NOMO-1 treated with dmso at 0.1 percent for 144 hours (cell line): ENCODE measurements at regions not wholly inside any gene's neighbourhood (a gene's known extent, or its start where the extent isn't known, plus 50 kb on each side); places are given as distances from the start of the nearest gene placed in this dataset.

Experiments
- DNase-seq: peaks from one replicate; lab custom pipeline; 2025; ENCODE audit not compliant: unreplicated experiment; lab: John Stamatoyannopoulos, UW

- DNase-seq, result no peak
These were observed 95.2 kb upstream of the COX10 start for GRCh38 chr17:13973960-13974651.

DNA sequence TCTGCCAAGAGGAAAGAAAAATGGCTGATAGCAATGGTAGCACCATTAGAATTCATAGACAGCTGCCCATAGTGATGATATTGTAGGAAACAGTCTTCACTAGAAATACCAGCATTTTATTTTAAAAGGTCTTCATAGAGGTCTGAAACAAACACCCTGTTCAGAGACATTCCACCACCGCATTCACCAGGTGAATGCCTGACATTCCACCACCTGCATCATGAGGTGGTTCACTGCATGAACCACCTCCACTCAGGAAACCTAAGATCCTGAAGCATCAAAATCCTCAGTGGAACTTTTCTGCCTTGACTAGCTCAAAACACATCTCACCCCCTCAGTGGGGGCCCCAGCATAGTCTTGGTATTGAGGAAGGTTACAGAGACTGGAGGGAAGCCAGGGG lies 91.5 kb upstream of the COX10 start:
- no peak for DNase-seq

GRCh38 chr17:13978478-13978877 lies 90.8 kb upstream of the COX10 start:
- no peak for DNase-seq

- DNase-seq, result no peak
These were observed 87.4 kb upstream of the COX10 start for GRCh38 chr17:13981881-13982280.

DNA sequence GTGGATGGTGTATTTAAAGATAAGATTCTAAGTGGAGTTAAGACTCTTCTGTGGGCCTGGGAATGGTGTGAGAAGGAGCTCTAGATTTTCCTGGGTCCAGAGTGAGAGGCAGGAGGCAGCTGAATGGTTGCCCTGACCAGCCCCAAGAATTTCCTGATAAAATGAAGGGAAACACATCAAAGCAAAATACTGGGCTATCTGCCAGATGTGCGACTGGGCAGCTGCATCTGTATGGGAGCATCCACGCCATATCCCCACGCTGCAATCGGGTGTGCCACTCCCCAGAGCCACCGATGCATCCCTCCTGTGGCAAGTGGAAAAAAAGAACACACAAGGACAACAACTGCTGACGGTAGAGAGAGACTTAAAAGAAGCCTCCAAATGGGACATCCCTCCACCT lies 84.3 kb upstream of the COX10 start:
- DNase-seq, result no peak

DNA sequence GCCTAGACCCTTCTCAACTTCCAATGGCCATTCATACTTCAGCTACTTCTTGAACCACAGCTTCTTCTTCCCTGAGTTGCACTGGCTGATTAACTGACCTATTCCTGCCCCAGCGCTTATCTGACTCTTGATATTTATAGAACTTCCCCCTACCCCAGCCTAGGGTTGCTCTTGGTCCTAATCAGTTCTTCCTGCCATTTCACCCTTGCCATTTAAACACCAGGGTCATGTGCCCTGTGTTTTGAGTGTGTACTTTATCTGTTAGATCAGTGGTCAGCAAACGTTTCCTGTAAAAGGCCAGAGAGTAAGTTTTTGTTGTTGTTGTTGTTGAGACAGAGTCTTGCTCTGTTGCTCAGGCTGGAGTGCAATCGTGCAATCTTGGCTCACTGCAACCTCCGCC lies 82.4 kb upstream of the COX10 start:
- no peak for DNase-seq

DNA sequence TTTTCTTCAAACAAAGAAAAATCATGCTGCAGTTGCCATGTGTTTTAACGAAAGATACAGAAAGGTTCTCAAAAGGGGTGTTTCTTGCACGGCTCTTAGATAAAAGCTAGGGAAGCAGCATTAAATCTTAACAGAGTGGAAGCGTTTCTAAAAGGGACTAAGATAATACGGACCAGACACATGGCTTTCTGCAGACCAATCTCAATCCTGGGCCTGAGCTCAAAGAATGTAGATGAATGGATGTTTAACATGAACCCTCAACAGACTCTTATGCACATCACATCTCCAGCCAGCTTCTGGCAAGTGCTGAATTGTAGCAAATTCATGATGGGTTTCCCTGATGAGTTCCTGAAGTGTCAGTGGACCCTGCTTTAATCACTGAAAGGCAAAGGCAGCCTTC lies 80.2 kb upstream of the COX10 start:
- no peak for DNase-seq

DNA sequence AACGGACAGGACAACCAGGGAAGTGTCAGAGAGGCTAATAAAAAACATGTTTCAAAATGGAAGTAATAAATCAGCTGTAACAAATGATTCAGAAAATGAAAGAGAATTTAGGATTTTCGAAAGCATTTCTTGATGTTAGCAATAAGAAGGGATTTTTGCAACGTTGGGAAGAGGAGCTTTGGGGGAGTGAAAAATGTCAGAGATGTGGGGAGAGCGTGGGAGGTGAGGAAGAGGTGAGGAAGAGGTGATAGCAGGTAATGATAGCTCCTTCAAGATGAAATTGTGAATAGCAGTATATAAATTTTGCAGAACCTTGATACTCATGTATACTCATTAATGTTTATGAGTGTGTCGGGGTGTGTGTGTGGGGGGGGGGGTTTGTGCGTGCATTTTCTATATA lies 76.2 kb upstream of the COX10 start:
- DNase-seq, result no peak

- DNase-seq, result no peak
These were observed 75.3 kb upstream of the COX10 start for GRCh38 chr17:13994050-13994449.

GRCh38 chr17:13995856-13996271 lies 73.4 kb upstream of the COX10 start:
- DNase-seq, result no peak

DNA sequence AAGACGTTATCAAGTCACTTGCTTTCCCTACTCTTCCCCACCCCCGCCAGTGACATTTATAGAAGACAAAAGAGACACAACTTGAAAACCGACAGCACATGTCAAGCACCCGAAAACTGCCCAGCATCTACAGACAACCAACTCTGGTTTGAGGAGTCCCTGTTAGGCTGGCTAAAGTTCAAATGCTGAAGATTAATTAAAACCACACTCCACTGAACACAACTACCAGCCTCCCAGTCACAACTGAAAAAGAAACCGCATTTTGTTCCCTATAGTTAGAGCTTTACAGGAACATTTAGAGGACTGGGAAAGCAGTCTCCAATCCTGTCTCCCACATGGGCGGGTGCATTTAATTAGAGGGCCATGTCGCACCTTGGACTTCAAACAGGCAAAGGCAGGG lies 73.0 kb upstream of the COX10 start:
- no peak for DNase-seq

DNA sequence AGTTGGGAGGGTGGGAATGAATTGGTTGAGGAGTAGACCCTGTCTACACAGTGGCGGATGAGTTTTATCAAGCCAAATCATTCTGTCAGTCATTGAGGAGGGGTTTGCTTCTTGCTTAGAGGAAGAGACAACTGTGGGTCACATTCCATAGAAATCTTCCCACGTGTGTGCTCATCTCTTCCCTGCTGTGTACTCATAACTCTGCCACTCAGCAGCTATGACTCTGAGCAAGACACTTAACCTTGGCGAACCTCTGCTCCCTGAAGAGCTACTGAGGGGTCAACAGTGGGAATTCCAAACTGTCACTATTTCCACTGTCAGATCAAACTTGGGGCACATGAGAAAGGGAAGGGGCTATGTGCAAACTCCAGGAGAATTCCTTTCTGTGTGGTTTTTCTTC lies 72.6 kb upstream of the COX10 start:
- no peak for DNase-seq

DNA sequence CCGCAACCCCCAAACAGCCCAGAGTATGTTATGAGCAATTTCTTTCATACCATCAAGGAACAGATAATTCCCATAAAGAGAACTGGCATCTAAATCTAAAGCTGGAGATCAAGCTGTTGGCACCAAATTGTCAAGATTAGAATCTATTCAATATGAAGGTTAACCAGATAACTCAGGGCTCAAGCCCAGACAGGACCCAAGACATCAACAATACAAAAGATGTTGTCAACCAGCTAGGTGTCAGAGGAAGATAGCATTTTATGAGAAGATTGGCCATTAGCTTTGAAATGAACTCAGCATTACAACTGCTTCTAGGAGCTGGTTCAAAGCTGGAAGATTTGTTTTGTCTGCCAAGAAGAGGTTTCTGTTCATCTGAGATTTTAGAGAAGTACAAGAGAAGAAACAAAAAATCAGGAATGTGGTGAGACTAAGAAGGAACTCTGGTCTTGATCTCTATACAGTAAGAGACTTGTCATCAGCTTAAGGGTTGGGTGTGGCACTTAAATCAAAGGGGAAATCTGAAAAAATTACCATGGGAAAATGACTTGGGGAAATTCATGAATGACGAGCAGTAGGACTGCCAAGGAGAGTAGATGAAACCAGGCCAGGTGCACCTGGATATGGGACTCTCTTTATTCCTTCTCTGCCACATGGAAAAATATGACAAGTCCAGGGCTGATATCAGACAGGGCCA lies 64.2 kb upstream of the COX10 start:
- DNase-seq, result no peak

- no peak for DNase-seq
These were observed 62.9 kb upstream of the COX10 start for GRCh38 chr17:14006249-14006942.

GRCh38 chr17:14007951-14008350 lies 61.4 kb upstream of the COX10 start:
- DNase-seq, result no peak

DNA sequence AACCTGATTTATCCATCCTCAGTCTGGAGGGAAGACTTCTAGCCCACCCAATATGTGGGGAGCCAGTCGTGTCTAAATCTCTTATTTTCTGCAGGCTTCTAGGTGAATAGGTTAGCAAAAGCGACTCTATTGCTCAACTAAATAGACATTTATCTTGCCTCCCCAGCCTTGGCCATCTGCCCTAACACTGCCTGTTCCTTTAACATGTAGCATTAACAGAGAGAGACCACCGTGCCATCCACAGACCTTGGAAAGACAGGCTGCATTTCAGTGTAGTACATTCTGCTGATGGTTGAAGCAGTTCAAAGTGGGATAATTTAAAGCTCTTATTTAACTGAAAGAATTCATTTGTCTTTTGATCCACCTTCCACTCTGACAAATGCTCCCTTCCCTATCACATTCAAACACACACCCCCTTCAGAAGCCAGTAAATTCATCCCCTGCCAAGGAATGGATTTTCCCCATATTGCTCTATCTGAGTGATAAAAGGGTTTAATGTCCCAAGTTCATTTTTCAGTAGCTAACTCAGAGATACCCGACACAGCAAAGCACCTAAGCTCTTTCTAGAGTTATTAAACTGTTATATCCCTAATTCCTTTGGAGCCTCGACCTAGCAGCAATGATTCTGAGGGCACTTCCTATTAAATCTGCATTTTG lies 58.1 kb upstream of the COX10 start:
- DNase-seq, result no peak

GRCh38 chr17:14011740-14012405 lies 57.4 kb upstream of the COX10 start:
- no peak for DNase-seq

GRCh38 chr17:14014657-14015056 lies 54.6 kb upstream of the COX10 start:
- no peak for DNase-seq

DNA sequence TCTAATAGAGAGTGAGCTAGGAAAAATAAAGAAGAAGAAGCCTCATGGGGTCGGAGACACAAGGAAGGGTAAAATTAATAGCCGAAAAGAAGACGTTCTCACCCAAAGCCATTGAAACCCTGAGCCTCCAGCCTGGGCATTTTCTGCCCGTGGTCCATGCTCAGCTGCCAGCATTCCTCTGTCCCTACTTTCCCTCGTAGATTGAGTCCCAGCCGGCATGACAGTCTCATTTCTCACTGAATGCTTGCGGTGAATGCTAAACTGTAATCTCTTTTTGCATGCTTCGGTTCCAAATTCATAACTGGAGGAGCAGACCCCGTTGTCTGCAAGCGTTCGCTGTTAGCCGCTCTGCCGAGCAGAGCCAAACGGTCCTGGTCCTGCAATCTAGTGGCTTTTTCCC lies 54.0 kb upstream of the COX10 start:
- DNase-seq, result no peak

GRCh38 chr17:14016858-14017257 lies 52.4 kb upstream of the COX10 start:
- no peak for DNase-seq
